NCI-H1694 treated with DMSO at 0.1 percent for 48 hours (cell line): ENCODE measurements at regions not wholly inside any gene's neighbourhood (a gene's known extent, or its start where the extent isn't known, plus 50 kb on each side); places are given as distances from the start of the nearest gene placed in this dataset.
"Not testable (repeated sequence)": the region's sequence is repeated elsewhere in the genome, so short reads cannot be mapped to it uniquely, and the experiment has no call there.

Source experiments
- DNase-seq: peaks from one replicate; lab custom pipeline; 2025; lab: John Stamatoyannopoulos, UW

- DNase-seq: no peak
These were observed 85.1 kb downstream of the GNL3L start for GRCh38 chrX:54615109-54615508.

- DNase-seq: no peak
These were observed 103.6 kb downstream of the GNL3L start for GRCh38 chrX:54633641-54634040.

DNA sequence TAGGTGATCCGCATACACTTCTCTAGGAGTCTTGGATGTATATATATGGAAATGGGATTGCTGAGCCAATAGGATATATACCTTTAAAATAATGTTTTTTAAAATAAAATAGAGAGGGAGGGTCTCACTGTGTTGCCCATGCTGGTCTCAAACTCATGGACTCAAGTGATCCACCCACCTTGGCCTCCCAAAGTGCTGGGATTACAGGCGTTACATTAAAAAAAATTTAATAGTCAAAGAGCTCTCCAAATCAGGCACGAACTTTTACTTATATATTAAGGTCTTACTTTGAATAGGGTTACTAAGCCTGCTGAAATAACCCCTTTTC lies 109.0 kb downstream of the GNL3L start:
- DNase-seq: no peak

DNA sequence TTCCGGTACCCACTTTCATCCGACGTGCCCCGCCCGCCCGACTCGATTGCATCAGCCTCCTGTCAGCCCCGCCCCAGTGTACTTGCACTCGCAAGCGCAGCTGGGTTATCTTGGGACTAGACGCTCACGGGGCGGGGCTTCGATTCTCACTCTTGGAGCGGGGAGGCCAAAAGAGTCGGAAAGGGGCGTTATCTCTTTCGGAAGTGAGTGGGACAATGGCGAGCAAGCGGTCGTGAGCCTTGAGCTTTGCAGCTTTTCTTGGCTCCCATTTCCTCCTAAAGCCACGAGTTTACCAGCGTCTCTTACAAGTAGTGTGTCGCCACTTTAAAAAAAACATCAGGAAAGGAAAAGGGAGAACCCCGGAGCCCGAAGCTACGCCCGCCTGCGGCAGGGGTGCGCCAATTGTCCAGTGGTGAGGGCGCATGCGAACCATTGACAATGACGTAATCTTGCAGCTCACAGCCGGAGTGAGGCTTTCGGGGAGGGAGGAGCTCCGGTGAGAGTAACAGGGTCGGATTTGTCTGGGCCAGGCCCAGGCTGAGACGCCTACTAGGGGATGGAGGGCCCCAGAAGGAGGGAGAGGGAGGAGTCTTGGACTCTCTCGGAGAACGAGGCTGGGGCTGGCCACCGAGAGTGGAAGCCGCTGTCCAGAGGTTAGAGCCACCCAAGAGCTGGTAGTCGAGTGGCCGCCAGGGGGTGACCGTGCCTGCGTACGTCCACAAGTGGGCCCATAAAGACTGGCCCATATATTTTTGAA lies 109.5 kb downstream of the GNL3L start:
- DNase-seq: peak; percentile 92

DNA sequence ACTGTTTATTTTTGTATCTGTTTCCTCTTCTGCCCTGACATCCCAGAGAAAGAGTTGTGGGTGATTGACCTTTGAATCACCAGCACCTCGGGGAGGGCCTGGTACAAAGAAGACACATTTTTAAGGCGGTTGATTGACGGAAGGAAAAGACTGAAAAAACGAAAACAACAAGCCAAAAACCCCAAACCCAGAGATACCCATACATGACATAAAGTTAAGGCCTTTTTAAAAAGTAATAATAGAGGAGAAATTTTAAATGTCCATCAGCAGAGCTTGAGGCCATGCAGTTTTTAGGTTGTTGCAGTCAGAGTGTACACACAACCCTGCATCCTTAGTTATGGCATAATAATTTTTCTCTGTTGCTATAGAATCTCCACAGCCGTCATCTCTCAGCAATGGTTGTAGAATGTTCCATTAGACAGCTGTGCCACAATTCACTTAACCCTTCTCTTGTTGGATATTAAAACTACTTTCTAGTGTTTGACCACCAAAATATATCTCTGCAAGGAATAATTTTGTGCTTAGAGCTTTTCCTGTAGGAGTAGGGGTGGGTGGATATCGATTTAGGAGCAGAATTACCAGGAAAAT lies 110.2 kb downstream of the GNL3L start:
- DNase-seq: no peak

GRCh38 chrX:54640736-54641135 lies 110.7 kb downstream of the GNL3L start:
- no peak for DNase-seq

DNA sequence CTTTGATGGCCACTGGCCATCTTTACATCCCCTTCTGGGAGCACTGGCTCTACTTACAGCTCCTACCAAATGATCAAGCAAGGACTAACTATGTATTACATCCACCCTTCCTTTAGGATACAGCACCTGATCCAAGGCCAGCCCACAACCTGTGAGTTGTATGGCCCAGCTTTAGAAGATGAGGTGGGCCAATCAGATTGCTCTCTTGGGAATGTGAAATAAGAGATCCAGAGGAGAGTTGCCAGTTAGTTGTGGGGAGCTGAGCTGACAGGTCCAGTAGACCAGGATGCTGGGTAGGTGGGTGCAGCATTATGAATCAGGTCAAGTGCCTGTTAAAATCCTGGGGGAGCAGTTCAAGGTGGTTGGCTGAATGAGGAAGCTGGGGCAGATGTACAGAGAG lies 111.5 kb downstream of the GNL3L start:
- no peak for DNase-seq

DNA sequence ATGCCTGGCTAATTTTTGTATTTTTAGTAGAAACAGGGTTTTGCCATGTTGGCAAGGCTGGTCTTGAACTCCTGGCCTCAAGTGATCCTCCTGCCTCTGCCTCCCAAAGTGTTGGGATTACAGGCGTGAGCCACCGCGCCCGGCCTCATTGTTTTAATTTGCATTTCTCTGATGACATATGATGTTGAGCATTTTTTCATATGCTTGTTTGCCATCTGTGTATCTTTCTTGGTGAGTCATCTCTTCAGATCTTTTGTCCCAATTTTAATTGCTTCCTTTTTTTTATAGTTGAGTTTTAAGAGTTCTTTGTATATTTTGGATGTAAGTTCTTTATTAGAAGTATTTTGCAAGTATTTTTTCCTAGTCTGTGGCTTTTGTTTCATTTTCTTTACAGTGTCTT lies 117.6 kb downstream of the GNL3L start:
- not testable (repeated sequence) for DNase-seq

GRCh38 chrX:54659547-54659946 lies 129.5 kb downstream of the GNL3L start:
- no peak for DNase-seq

DNA sequence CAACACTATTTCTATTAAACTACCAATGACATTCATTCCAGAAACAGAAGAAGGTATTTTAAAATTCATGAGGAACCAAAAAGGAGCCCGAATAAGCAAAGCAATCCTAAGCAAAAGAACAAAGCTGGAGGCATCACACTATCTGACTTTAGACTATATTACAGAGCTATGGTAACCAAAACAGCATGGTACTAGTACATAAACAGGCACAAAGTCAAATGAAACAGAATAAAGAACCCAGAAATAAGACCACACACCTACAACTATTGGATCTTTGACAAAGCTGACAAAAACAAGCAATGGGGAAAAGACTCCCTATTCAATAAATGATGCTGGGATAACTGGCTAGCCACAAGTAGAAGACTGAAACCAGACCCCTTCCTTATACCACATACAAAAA lies 122.3 kb downstream of the ITIH6 start:
- DNase-seq: no peak

DNA sequence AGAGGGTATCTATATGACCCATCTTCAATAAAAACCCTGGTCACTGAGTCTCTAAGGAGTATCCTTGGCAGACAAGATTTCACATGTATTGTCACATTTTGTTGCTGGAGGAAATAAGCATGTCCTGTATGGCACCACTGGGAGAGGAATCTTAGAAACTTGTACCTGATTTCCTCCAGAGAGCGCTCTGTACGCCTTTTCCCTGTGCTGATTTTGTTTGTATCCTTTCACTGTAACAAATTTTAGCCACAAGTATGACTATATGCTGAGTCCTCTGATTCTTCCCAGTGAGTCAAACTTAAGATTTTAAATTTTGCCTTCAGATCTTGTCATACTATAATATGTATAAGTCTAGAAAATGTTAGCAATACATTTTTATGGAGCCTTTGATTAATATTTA lies 102.8 kb downstream of the ITIH6 start:
- no peak for DNase-seq

DNA sequence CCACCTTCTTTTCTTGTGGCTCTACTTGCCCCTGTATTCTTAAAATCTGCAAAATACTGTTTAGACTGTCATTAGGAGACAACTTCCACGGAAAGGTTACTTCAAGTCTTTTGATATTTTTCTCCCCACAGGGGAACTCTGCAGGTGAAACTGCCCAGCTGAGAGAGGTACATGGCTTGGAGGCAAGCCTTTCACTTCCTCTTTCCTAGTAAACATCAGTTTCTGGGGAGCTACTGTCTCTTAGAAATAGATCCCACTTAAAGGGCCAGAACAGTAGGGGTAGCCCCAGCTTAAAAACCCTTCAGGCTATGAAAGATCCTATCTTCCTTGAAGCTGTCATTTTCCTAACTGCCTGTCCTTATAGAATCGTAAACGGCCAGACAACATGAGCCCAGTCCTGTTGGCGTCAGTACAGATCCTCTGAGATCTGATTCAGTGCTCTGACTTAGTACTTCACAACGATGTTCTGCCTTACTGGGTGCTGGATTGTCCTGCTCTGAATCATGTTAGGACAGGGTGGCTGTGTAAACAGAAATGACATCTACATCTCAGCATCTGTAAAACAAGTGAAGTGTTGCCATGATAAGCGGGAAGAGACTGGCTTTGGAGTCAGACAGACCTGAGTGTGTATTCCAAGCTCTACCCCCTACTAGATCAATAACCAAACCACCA lies 102.1 kb downstream of the ITIH6 start:
- no peak for DNase-seq
